Panc1 (cell line): ENCODE measurements at regions not wholly inside any gene's neighbourhood (a gene's known extent, or its start where the extent isn't known, plus 50 kb on each side); places are given as distances from the start of the nearest gene placed in this dataset.

Experiments used
- ATAC-seq: fragments of 200-7000 bp; cut with Tn5 transposase; 2 replicates; pipeline ENCODE4 v1.9.1; 2020; ENCODE audit warnings: mild to moderate bottlenecking, moderate library complexity
- BruUV-seq: library from RNA; stranded (reverse); fragments of 400-500 nt; replicated peaks from 2 replicates; lab custom pipeline; 2021; lab: Mats Ljungman, UMichigan
- CTCF ChIA-PET: fragments of 300-600 bp; sonication (Branson Sonifier 250); formaldehyde crosslinking; loops from one replicate; lab custom pipeline; 2022; ENCODE audit warnings: antibody characterized with exemption; lab: Charles Lee
- POLR2A ChIA-PET: fragments of 300-600 bp; sonication (Branson Sonifier 250); formaldehyde crosslinking; loops from one replicate; lab custom pipeline; 2022; ENCODE audit warnings: antibody characterized with exemption; lab: Charles Lee
- DNase-seq: peaks from one replicate; pipeline ENCODE4 v3.0.0-alpha.2; 2010; ENCODE audit warnings: low read depth, low spot score
- H3K27ac ChIP-seq: 2 replicates; pipeline ENCODE4 v1.5.1; 2011; ENCODE audit warnings: mild to moderate bottlenecking, low read length, inconsistent platforms
- H3K27me3 ChIP-seq: fragments of 200-500 bp; sonication (Bioruptor generic); 2 replicates; pipeline ENCODE4 v1.6.0; 2014; ENCODE audit warnings: low read length, inconsistent platforms; ENCODE audit not compliant: control insufficient read depth, insufficient read depth
- H3K36me3 ChIP-seq: fragments of 200-500 bp; sonication (Bioruptor generic); 2 replicates; pipeline ENCODE4 v1.5.1; 2014; ENCODE audit warnings: inconsistent platforms, mild to moderate bottlenecking, low read length, moderate library complexity; ENCODE audit not compliant: control insufficient read depth, insufficient read depth
- H3K4me1 ChIP-seq: 2 replicates; pipeline ENCODE4 v1.5.1; 2011; ENCODE audit warnings: inconsistent platforms, mild to moderate bottlenecking, low read length, moderate library complexity; ENCODE audit not compliant: control insufficient read depth, insufficient read depth
- H3K4me3 ChIP-seq, 2 experiments: 2 replicates each; pipeline ENCODE4 v1.5.1; 2011 to 2012; ENCODE audit warnings: low read depth in 2 of 2, low read length in 2 of 2, mild to moderate bottlenecking in 2 of 2, inconsistent platforms in 1 of 2, moderate library complexity in 1 of 2
- H3K9me3 ChIP-seq: fragments of 200-500 bp; sonication (Bioruptor generic); 2 replicates; pipeline ENCODE4 v1.5.1; 2014; ENCODE audit warnings: low read depth, mild to moderate bottlenecking, inconsistent platforms, low read length, moderate library complexity; ENCODE audit not compliant: control insufficient read depth, insufficient read depth
- CTCF ChIP-seq: fragments of 450-650 bp; IDR thresholded peaks from 2 replicates; pipeline ENCODE4 v1.5.1; 2017; ENCODE audit warnings: mild to moderate bottlenecking
- POLR2AphosphoS5 ChIP-seq: IDR thresholded peaks from 2 replicates; pipeline ENCODE4 v1.6.1; 2012; ENCODE audit warnings: mild to moderate bottlenecking, low read depth, low read length, moderate library complexity
- SIN3A ChIP-seq: IDR thresholded peaks from 2 replicates; pipeline ENCODE4 v1.6.1; 2012; ENCODE audit warnings: low read depth, mild to moderate bottlenecking, low read length, moderate library complexity, borderline replicate concordance; ENCODE audit not compliant: insufficient read depth
- TCF7L2 ChIP-seq: IDR thresholded peaks from 2 replicates; pipeline ENCODE4 v1.6.1; 2011; ENCODE audit warnings: mild to moderate bottlenecking, low read depth, low read length, inconsistent platforms
- in situ Hi-C: cut with HindIII; loops from 2 replicates; pipeline ENCODE4 v1.10.0; 2016; ENCODE audit warnings: low sequenced_read_pairs, low pct_unique_long_range_greater_than_20kb
- intact Hi-C: fragments of 100-400 bp; cut with micrococcal nuclease; formaldehyde crosslinking; loops from one replicate; pipeline ENCODE4 v1.10.0; 2022; ENCODE audit not compliant: unreplicated experiment
- TF ChIP-seq, protein P1 (sequence below), 2 experiments: IDR thresholded peaks; 2 replicates each; pipeline ENCODE4 v1.6.1; 2011 to 2012; ENCODE audit warnings: low read depth in 2 of 2, control low read depth in 1 of 2, low read length in 1 of 2, mild to moderate bottlenecking in 1 of 2, moderate library complexity in 1 of 2; ENCODE audit not compliant: insufficient read depth in 1 of 2

DNA sequence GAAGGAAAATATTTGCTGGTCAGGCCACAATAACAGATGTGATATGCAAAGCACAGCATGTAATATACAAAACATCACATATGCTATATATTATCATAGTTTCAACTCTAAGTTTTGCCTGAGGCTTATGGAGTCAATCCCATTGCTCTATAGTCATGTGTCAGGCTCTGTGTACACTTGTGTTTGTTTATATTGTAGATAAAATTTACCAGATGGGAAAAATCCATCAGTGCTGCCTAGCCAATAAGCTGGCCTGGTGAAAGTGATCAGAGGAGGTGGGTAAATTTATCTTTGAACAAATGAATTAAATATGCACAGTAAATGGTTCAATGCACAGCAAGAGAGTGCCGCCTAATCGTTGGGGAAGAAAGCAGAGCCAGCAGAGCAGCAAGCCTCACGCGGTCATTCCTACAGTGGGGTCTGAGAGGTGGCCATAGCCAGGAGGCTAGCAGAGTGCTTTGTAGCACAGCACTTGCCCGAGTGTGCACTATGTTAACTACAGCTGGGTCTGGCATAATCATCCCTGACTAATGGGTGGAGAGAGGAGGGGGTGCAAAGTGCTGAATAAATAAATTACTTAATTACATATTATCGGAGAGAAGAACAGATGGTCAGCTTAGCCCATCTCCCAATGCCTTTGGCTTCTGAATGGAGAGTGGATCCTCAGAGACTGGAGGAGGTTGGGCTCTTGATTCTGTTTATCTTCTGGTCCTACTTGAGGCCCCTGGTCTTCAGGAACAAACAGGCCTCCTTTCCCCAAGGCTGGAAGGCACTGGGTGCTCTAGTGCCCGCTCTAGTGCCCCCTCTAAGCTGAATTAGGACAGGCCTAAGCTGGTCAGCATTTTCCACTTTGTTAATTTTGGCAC lies 153.5 kb downstream of the MAT2B start:
- Histone ChIP-seq H3K4me3 (no peak overlapping the region), H3K27ac (no peak overlapping the region), H3K27me3 (no peaks in the 10 kb centered on the region), H3K36me3 (no peaks in the 10 kb centered on the region), H3K9me3 (no peaks in the 10 kb centered on the region; the same call in 1 of the 2 replicates), H3K4me1 (no peaks in the 10 kb centered on the region)
- BruUV-seq = no TSS peak
- TF ChIP-seq TCF7L2 = no peak
- TF ChIP-seq, protein P1, sequence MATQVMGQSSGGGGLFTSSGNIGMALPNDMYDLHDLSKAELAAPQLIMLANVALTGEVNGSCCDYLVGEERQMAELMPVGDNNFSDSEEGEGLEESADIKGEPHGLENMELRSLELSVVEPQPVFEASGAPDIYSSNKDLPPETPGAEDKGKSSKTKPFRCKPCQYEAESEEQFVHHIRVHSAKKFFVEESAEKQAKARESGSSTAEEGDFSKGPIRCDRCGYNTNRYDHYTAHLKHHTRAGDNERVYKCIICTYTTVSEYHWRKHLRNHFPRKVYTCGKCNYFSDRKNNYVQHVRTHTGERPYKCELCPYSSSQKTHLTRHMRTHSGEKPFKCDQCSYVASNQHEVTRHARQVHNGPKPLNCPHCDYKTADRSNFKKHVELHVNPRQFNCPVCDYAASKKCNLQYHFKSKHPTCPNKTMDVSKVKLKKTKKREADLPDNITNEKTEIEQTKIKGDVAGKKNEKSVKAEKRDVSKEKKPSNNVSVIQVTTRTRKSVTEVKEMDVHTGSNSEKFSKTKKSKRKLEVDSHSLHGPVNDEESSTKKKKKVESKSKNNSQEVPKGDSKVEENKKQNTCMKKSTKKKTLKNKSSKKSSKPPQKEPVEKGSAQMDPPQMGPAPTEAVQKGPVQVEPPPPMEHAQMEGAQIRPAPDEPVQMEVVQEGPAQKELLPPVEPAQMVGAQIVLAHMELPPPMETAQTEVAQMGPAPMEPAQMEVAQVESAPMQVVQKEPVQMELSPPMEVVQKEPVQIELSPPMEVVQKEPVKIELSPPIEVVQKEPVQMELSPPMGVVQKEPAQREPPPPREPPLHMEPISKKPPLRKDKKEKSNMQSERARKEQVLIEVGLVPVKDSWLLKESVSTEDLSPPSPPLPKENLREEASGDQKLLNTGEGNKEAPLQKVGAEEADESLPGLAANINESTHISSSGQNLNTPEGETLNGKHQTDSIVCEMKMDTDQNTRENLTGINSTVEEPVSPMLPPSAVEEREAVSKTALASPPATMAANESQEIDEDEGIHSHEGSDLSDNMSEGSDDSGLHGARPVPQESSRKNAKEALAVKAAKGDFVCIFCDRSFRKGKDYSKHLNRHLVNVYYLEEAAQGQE (IDR thresholded peaks at IDR 0.05; ENCODE audit: insufficient read depth in 1 of 2, low read depth in 2 of 2, low read length in 1 of 2) = no peak
- TF ChIP-seq POLR2AphosphoS5 = no peak
- no peak for TF ChIP-seq SIN3A
- no peak for TF ChIP-seq CTCF
- ATAC-seq (no peak), DNase-seq (no peak)
- POLR2A ChIA-PET = interaction anchor here (0.6 kb wide), 1 partner anchor 15 kb away, joined by 7 read pairs; no protein-coding TSS in a partner anchor
- CTCF ChIA-PET = no interaction called here
- intact Hi-C loops = no loop called here
- in situ Hi-C loops = no loop called here

GRCh38 chr5:163659568-163659902 lies 154.1 kb downstream of the MAT2B start:
- ChIA-PET POLR2A (no interaction called here), CTCF (no interaction called here)
- TF ChIP-seq SIN3A (no peak), CTCF (no peak), POLR2AphosphoS5 (no peak), TCF7L2 (no peak)
- TF ChIP-seq, protein P1 (IDR thresholded peaks at IDR 0.05; ENCODE audit: insufficient read depth in 1 of 2, low read depth in 2 of 2, low read length in 1 of 2) = no peak
- H3K27me3 ChIP-seq = no peaks in the 10 kb centered on the region
- H3K4me3 ChIP-seq = no peak overlapping the region
- no peaks in the 10 kb centered on the region for H3K4me1 ChIP-seq
- H3K36me3 ChIP-seq = no peaks in the 10 kb centered on the region
- BruUV-seq = no TSS peak
- DNase-seq (no peak), ATAC-seq (no peak)
- no peaks in the 10 kb centered on the region for H3K9me3 ChIP-seq
- intact Hi-C loops (no loop called here), in situ Hi-C loops (no loop called here)
- H3K27ac ChIP-seq = no peak overlapping the region
